Stimulated activated CD4-positive, alpha-beta T cell treated with anti-CD3 and anti-CD28 coated beads, Interleukin-15, amount 100 ng/mL, for 1 hour (primary cell): ENCODE measurements at regions not wholly inside any gene's neighbourhood (a gene's known extent, or its start where the extent isn't known, plus 50 kb on each side); places are given as distances from the start of the nearest gene placed in this dataset.

Source experiments
- DNase-seq, 2 donors: peaks; one replicate each; pipeline ENCODE4 v3.0.0-alpha.2; 2020; ENCODE audit warnings: low read depth in 1 of 2, low spot score in 1 of 2

DNA sequence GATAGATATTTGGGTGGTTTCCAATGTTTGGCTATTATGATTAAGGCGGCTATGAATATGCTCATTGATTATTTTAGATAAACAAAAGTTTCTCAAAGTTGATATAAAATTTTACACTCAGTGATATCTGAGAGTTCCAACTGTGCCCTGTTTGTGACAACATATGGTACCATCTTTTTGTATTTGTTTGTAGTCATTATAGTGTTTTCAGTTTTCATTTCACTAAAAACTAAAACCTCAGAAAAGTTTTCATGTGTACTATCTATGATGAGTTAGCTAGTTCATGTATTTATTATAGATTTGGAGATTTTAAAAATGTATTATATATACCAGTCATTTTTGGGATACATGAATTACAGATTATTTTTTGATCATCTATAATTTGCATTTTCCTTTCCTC, 1111.4 kb downstream of the CDH18 start:
- DNase-seq = no peak

DNA sequence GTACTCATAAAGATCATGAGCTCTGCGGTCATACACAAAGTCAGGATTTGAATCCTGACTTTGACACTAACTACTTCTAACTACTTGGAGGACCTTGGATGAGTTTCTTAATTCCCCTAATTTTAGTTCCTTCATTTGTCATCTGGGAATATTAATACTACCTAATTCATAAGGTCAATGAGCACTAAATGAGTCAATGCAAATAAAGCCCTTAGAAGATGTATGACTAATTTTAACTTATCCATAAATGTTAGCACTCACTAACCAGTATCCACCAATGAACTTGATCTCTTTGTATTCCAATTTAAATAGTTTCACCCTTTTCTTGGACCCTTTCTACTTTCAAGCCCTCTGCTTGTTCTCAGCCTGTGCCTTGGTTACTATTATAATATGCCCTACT, 1106.4 kb downstream of the CDH18 start:
- DNase-seq = no peak

DNA sequence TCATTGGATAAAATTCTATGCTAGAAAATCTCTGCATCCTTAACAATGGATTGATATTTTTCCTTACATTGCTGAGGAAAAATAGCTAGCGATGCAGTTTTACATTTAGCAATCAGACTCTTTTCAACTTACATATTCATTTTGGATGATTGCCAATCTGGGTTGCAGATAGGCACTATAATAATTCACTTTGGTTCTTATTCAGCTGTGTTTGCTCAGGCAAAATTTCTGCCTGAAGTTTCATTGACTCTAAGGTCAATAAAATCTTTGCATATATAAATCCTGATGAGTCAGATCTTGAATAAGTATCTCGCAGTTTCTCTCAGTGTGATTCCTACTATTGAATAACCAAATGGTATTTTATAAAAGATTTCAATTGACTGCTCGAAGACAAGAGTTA, 1105.8 kb downstream of the CDH18 start:
- DNase-seq = no peak

DNA sequence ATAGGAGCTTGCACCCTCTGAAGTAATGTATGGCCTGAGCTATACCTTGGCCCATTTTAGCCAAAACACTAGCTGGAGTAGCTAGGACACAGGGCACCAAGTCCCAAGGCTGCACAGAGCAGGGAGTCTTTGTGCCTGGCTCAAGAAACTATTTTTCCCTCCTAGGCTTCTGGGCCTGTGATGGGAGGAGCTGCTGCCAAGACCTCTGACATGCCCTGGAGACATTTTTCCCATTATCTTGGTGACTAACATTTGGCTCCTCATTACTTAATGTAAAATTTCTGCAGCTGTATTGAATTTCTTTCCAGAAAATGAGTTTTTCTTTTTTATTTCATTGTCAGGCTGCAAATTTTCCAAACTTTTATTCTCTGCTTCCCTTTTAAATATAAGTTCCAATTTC, 1099.2 kb downstream of the CDH18 start:
- no peak for DNase-seq

DNA sequence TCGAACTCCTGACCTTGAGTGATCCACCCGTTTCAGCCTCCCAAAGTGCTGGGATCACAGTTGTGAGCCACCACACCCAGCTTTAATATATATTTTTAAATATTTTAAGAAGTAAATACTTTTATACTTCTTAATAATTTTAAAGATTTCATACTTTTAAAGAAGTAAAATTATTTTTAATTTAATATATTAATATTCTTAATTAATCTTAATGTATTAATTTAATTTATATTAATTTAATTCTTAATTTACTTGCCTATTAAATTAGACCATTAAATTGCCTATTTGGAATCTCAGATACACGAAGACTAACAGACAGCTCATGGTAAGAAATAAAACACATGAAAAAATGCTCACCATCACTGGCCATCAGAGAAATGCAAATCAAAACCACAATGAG, 1087.4 kb downstream of the CDH18 start:
- no peak for DNase-seq

DNA sequence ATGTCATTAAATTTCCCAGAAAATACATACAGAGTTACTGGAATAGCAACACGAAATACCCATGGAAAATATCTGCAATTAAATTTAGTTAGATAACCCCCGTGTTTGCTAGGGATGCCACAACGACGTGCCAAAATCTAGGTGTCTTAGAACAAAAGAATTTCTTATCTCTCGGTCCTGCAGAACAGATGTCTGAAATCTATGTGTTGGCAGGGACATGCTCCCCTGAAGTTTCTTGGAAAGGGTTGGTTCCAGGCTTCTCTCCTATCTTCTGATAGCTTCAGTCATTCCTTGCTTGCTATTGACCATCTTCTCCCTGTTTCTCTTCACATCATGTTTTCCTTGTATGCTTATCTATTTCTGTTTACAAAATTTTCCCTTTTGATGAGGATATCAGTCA, 1067.0 kb downstream of the CDH18 start:
- no peak for DNase-seq

DNA sequence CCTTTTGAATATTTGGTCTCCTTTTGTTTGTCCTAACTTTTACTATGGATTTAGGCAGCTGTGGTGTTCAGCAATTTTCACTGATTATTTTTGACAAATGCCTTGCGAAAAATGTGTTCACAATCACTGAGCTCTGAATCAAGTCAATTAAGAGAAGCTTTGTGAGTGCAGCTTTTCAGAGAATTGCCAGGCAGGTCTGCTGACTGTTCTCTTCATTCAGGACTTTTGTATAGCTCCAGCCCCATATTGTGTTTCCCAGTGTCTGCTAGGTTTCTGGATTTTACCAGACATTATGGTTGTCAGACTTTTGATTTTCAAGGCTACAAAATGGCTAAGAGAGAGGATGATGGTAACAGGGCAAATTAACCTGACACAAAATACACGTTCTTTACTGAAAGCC, 1055.9 kb downstream of the CDH18 start:
- no peak for DNase-seq

DNA sequence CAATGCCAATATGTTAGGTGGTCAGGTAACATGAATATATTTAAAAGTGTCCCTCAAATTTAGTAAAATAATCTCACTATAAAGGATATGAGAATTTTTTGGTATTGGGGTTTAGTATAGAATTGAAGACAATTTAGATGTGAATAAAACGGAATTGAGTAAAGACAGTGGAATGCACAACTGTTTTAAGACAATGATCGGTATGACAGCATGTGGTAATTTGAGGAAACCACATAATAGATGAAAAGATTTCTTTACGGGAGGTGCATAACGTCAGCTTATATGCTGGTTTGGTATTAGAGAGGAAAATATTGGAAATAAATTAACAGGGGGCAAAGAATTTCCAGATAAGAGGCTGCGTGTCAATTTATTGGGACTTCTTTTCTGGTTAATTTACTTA, 1043.2 kb downstream of the CDH18 start:
- no peak for DNase-seq

DNA sequence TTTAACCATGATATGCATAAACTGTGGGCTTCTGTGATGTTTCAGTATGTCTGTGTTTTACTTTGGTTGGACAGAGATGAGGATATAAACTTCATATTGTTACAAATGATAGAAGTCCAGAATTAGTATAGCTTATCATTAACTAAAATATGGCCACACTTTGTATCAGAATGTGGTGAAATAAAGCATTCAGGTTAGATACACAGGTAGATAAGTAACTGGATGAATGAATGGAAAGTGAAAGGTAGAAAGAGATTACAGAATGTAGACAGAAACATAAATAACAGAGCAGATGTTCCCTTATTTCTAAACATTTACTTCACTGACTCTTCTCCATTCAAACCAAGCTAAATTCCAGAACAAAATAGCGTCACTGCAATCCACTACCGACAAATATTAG, 1033.8 kb downstream of the CDH18 start:
- DNase-seq = no peak

DNA sequence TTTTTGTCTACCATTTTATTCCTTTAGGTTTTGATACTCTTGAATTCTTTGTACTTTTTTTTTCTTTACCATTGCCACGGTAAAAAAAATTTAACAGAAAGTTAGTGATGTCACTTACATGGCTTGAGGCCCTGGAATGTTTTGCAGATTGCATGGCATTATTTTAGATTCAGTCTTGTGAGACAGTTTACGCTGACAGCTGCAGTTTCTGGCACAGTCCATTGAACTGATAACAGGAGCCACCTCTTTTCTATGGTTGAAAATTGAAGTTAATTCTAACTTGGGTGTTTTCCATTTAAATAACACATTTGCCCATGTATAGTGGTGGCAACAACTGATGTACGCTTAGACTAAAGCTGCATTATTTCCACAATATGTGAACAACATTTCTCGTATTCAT, 1028.5 kb downstream of the CDH18 start:
- no peak for DNase-seq

DNA sequence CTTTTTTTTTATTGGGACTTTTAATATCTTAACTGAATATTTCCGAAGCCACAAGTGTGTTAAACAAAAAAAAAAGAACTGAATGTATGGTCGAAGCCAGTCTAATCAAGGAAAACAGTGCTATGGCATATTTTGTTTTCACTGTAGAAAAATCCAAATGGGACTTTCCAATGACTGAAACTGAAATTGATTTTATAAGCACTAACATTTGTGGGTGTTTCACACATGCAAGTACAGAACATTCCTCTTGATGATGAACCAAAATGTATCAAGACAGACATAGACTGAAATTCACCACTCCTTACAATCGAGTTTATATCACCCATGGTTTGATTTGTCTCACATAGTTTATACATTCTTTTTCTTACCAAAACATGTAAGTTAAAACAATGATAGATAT, 1026.8 kb downstream of the CDH18 start:
- DNase-seq = no peak

DNA sequence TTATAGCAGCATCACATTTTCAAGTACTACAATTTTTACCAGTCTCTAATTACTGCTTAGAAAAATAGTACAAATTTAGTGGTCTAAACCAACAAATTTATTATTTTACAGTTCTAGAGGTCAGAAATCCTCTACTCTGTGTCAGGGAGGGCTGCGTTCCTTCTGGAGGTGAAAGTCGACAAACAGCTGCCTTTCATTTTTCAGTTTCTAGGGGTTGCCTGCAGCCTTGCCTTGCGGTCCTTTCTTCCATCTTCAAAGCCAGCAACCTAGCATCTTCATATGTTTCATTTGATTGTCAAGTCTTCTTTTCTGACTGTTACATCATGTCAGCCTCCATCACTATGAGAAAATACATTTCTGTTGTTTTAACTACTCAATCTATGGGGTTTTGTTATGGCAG, 1022.1 kb downstream of the CDH18 start:
- no peak for DNase-seq

DNA sequence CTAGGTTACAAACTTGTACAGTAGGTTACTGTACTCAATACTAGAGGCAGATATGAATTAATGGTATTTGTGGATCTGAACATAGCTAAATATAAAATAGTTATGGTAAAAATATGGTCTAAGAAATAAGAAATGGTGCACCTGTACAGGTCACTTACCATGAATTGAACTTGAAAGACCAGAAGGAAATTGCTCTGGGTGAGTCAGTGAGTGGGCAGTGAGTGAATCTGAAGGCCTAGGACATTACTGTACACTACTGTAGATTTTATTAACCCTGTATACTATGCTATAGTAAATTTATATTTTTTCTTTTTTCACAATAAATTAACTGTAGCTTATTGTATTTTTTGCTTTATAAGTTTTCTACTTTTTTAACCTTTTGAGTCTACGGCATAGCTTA, 1020.4 kb downstream of the CDH18 start:
- no peak for DNase-seq

DNA sequence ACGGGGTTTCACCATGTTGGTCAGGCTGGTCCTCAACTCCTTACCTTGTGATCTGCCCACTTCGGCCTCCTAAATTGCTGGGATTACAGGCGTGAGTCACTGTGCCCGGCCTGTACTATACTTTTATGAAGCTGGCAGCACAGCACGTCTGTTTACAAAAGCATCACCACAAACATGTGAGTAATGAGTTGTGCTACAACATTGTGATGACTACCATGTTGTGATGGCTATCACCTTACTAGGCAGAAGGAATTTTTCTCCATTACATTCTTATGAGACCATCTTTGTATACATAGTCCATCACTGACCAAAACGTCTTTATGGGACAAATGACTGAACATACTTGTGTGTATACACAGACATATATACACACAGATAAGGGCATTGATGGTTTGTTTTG, 1019.0 kb downstream of the CDH18 start:
- no peak for DNase-seq

DNA sequence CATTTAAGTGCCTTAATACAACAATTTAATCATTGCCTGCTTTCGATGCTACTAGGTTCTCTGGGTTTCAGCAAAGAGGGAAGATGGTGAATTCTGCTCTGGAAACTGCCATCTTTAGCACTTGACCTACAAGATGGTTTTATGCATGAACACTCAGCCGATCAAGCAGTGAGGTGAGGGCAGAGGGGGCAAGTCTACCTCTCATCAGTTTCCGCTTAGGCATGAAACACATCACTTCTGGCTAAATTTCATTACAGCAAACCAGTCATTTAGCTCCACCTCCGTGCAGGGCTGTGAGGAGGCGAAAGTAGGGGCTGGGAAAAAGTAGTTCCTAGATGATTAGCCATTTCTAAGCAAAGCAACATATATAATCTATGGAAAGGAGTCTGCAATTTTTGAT, 1018.0 kb downstream of the CDH18 start:
- DNase-seq = no peak

DNA sequence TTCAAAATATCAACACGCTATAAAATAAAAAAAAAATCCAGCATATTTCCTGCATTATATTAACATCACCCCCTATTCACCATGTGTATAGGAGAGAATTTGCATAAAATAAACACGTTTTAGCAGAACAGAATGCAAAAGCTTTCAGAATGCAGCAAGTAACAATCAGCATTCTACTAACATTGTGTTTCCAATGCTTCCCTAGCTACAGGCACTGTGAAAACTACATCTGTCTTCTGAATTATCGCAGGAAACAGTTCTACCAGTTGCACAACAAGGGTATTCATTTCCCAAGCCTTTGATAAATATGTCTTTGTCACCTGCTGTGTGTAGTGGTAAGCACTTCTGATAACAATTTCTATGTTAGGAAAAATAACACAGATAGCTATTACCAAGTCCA, 1015.8 kb downstream of the CDH18 start:
- DNase-seq = no peak

DNA sequence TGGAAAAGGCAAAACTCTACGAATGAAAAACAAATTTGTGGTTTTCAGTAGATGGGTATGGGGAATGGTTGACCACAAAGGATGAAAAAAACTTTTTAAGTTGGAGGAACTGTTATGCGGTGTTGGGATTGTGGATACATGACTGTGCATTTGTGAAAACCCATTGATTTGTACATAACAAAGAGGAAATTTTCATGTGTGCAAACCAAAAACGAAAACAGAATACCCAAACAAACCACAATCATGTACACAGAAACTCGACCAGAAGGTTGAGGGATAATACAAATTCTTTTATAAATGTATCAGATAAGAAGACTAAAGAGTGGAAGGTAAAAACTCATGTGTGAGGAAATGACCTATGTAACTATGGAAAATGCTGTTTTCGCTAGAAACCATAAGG, 1012.4 kb downstream of the CDH18 start:
- DNase-seq = no peak

DNA sequence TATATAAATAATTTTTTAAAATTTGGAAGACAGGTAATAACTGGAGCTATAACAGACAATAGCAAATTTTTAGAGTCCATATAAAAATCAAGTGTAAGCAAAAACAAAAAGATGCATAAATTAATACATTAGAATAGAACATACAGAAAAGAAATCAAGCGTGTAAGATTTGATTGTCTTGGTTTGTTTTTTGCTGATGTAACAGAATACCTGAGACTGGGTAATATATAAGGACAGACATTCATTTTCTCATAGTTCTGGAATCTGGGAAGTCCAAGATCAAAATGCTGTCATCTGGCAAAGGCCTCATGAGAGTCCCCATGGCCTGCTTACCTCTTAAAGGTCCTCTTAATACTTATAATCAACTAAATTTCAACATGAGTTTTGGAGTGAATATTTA, 1010.1 kb downstream of the CDH18 start:
- no peak for DNase-seq

DNA sequence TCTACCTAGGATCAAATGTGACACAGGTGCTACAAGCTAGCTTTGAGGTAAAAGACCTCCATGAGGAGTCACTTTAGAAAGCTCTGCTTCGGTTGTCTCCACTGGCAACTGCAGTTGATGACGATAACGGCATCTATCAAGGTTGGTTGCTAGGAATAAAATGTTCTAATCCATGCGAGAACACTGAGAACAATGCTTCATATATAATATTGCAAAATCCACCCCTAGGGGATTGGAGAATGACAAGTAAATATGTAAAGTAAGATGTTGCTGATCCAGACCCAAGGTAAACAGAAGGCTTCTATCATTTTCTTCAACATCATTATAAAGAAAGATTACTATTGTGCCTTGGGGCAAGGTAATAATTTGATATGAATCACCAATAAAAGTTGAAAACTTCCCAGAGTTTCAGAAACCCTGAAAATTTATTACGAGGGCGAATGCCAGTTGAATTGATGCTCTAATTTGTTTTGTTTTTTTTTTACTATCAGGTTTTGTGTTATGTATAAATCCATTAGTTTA, 1003.4 kb downstream of the CDH18 start:
- no peak for DNase-seq

DNA sequence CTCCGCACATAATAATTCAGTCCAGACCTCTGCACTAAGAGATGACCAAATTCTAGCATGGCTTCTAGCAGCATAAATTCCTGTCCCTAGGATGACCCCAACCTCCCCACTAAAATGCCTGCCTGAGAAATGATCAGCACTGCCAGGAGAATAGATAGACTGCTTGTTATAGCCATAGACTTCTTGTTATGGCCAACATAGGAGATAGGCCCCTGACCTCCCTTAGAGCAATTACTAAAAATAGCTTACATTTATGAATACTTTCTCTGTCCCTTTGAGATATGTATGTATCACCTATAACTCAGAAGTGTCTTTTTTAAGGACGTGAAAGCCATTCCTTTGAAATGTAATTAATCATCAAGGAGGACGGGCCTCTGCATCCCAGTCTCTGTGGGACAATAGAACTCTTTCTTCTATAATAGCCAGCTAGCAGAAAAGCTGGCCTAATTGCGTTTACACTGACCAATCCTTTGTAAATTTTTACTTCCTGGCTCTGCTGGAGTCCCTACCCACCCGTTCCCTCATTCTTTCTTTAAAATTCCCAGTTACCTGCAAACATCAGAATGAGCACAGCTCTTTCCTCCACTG, 1002.7 kb downstream of the CDH18 start:
- DNase-seq = no peak

DNA sequence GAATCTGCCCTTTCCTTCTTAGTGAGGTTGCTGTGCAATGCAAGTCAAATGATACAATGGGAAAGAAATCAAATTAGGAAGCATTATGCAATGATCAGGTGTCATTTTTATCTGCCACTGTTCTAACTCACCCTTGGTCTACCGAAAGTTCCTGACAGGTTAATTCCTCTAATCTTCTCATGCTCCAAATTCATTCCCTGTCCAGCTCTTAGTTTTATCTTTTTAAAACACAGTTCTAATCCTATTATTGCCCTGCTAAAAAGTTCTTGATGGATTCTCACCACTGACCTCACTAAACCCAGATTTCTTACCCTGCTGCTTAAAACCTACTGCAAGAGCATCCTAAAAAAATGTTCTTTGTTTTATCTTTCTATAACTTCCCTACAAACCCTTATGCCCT, 1000.9 kb downstream of the CDH18 start:
- no peak for DNase-seq

DNA sequence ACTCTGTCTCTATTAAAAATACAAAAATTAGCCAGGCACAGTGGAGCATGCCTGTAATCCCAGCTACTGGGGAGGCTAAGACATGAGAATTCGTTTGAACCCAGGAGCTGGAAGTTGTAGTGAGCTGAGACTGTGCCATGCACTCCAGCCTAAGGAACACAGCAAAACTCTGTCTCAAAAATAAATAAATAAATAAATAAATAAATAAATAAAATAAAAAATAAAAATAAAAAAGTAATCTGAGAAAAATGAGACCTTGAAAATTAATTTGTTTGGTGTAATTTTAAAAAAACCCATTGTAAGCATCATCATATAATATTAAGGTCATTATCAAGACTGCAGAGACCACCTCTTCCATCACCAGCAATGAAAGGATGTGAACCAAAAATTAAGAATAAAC, 997.1 kb downstream of the CDH18 start:
- DNase-seq = no peak

DNA sequence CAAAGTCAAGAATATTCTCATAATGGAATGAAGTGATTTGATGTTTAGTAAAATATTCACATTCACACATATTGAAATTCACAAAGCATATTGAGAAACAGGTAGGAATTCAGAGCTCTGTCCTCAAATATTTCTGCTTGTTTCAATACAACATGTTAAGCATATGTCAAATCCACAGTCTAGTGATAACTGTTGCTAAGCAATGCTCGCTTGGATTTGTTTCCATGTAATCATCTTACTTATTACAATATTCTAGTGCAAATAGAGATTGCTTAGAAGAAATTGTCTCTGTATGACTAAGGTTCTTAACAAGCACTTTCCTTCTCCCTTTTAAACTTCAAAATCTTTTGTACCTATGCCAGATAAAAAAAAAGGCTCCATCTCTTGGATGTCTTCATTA, 995.7 kb downstream of the CDH18 start:
- DNase-seq = no peak

DNA sequence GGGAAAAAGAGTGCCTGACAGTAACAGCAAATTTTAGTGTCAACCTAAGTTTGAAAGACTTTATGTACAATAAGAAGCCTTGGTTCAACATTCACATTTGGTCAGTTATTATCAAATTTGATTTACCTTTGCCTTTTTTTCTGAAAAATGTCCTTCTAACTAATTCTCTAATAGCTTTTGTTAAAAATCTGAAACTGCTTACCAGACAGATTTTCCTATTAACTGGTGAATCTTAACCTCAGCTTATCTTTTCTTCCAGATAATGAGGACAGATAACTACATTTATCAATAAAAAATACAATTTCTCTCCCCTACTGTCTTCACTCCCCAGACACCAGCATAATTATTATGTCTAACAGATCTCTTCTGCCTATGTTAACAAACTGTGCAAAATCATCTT, 988.5 kb downstream of the CDH18 start:
- no peak for DNase-seq
